ENCODE measurements at regions not wholly inside any gene's neighbourhood (a gene's known extent, or its start where the extent isn't known, plus 50 kb on each side); places are given as distances from the start of the nearest gene placed in this dataset.

DNA sequence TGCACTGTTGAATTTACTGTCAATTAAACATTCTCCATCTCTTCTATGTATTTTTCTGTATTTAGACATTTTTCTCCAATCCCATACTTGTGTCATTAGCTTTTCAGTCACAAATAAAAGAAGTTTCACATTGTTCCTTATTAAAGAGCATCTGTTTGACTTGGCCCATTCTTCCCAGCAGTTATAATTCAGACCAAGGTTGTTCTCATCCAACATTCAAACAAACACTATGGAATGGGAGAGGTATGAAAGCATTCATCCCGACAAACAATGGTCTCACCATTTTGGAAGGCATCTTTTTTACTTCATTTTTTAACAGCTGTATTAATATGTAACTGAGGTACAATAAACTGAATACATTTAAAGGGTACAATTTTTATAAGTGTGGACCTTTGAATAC, 208.8 kb upstream of the MAF start:
- ATAC-seq = no peak
- no peak for TF ChIP-seq CSDC2 (CRISPR knock-in tag; IDR thresholded peaks at IDR 0.05)
- no peak for TF ChIP-seq TCF4 (CRISPR knock-in tag; IDR thresholded peaks at IDR 0.05; ENCODE audit: borderline replicate concordance)
- no peak for TF ChIP-seq ZC3H10 (CRISPR knock-in tag; IDR thresholded peaks at IDR 0.05)
- TF ChIP-seq ZNF565 (CRISPR knock-in tag; conservative IDR thresholded peaks at IDR 0.05; ENCODE audit: low read depth) = no peak
- no peak for TF ChIP-seq RARB (CRISPR knock-in tag; IDR thresholded peaks at IDR 0.05)
- no peak for TF ChIP-seq ISL1 (CRISPR knock-in tag; IDR thresholded peaks at IDR 0.05)
- TF ChIP-seq PPARA (CRISPR knock-in tag; IDR thresholded peaks at IDR 0.05; ENCODE audit: borderline replicate concordance) = no peak
- TF ChIP-seq ESRRG (CRISPR knock-in tag; IDR thresholded peaks at IDR 0.05) = no peak
- no peak for TF ChIP-seq ZFP3 (CRISPR knock-in tag; IDR thresholded peaks at IDR 0.05)
- no peak for TF ChIP-seq CSRNP3 (CRISPR knock-in tag; IDR thresholded peaks at IDR 0.05)
- no peak for TF ChIP-seq ZFP30 (CRISPR knock-in tag; IDR thresholded peaks at IDR 0.05)
- TF ChIP-seq GLIS3 (CRISPR knock-in tag; IDR thresholded peaks at IDR 0.05) = no peak
- TF ChIP-seq ARNTL (CRISPR knock-in tag; IDR thresholded peaks at IDR 0.05; ENCODE audit: borderline replicate concordance, low read depth) = no peak
- no peak for TF ChIP-seq PATZ1 (CRISPR knock-in tag; IDR thresholded peaks at IDR 0.05; ENCODE audit: borderline replicate concordance)
- no peak for TF ChIP-seq BACH2 (CRISPR knock-in tag; IDR thresholded peaks at IDR 0.05; ENCODE audit: borderline replicate concordance)
- no peak for TF ChIP-seq SNAI2 (CRISPR knock-in tag; IDR thresholded peaks at IDR 0.05)
- no peak for TF ChIP-seq OSR1 (CRISPR knock-in tag; IDR thresholded peaks at IDR 0.05)
- TF ChIP-seq TOX (CRISPR knock-in tag; IDR thresholded peaks at IDR 0.05; ENCODE audit: borderline replicate concordance) = no peak

DNA sequence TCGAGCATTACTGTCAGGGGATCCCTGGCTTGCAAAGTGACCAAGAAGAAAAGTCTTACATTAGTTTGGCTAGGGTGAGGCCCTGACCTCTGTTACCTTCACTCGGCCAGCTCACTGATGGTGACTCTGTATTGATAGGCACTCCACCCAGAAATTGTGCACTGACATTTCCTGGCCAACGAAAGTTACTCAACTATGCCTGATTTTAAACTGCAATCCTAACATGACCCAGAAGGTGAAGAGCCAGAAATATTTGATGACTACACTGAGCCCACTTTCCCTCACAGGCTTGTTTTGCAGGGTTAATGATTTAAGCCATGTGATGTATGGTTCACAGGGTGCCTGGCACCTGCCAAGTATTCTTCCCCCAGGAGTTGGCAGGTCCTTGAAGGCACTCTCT, 208.2 kb upstream of the MAF start:
- no peak for ATAC-seq
- TF ChIP-seq GLIS3 (CRISPR knock-in tag; IDR thresholded peaks at IDR 0.05) (no peak), ZNF565 (CRISPR knock-in tag; conservative IDR thresholded peaks at IDR 0.05; ENCODE audit: low read depth) (no peak), ARNTL (CRISPR knock-in tag; IDR thresholded peaks at IDR 0.05; ENCODE audit: borderline replicate concordance, low read depth) (no peak), BACH2 (CRISPR knock-in tag; IDR thresholded peaks at IDR 0.05; ENCODE audit: borderline replicate concordance) (no peak), ISL1 (CRISPR knock-in tag; IDR thresholded peaks at IDR 0.05) (no peak), TCF4 (CRISPR knock-in tag; IDR thresholded peaks at IDR 0.05; ENCODE audit: borderline replicate concordance) (no peak), ZNF8 (CRISPR knock-in tag; IDR thresholded peaks at IDR 0.05) (no peak), CSRNP3 (CRISPR knock-in tag; IDR thresholded peaks at IDR 0.05) (no peak), SNAI2 (CRISPR knock-in tag; IDR thresholded peaks at IDR 0.05) (no peak), PPARA (CRISPR knock-in tag; IDR thresholded peaks at IDR 0.05; ENCODE audit: borderline replicate concordance) (no peak), ZFP30 (CRISPR knock-in tag; IDR thresholded peaks at IDR 0.05) (no peak), RARB (CRISPR knock-in tag; IDR thresholded peaks at IDR 0.05) (no peak), POU6F1 (CRISPR knock-in tag; IDR thresholded peaks at IDR 0.05; ENCODE audit: borderline replicate concordance, low read depth) (no peak)

GRCh38 chr16:79806757-79807156, 206.2 kb upstream of the MAF start:
- no peak for TF ChIP-seq GLIS3 (CRISPR knock-in tag; IDR thresholded peaks at IDR 0.05)
- TF ChIP-seq ZNF70 (CRISPR knock-in tag; IDR thresholded peaks at IDR 0.05) = no peak
- no peak for TF ChIP-seq BACH2 (CRISPR knock-in tag; IDR thresholded peaks at IDR 0.05; ENCODE audit: borderline replicate concordance)
- no peak for TF ChIP-seq PATZ1 (CRISPR knock-in tag; IDR thresholded peaks at IDR 0.05; ENCODE audit: borderline replicate concordance)
- TF ChIP-seq OSR1 (CRISPR knock-in tag; IDR thresholded peaks at IDR 0.05) = no peak
- no peak for TF ChIP-seq POU6F1 (CRISPR knock-in tag; IDR thresholded peaks at IDR 0.05; ENCODE audit: borderline replicate concordance, low read depth)
- no peak for TF ChIP-seq RARB (CRISPR knock-in tag; IDR thresholded peaks at IDR 0.05)
- no peak for TF ChIP-seq ZFP30 (CRISPR knock-in tag; IDR thresholded peaks at IDR 0.05)
- TF ChIP-seq ZNF565 (CRISPR knock-in tag; conservative IDR thresholded peaks at IDR 0.05; ENCODE audit: low read depth) = no peak
- no peak for TF ChIP-seq ZNF8 (CRISPR knock-in tag; IDR thresholded peaks at IDR 0.05)
- no peak for TF ChIP-seq ISL1 (CRISPR knock-in tag; IDR thresholded peaks at IDR 0.05)
- TF ChIP-seq CSDC2 (CRISPR knock-in tag; IDR thresholded peaks at IDR 0.05) = no peak
- no peak for TF ChIP-seq ESRRG (CRISPR knock-in tag; IDR thresholded peaks at IDR 0.05)
- TF ChIP-seq TCF4 (CRISPR knock-in tag; IDR thresholded peaks at IDR 0.05; ENCODE audit: borderline replicate concordance) = no peak
- TF ChIP-seq, protein P1, sequence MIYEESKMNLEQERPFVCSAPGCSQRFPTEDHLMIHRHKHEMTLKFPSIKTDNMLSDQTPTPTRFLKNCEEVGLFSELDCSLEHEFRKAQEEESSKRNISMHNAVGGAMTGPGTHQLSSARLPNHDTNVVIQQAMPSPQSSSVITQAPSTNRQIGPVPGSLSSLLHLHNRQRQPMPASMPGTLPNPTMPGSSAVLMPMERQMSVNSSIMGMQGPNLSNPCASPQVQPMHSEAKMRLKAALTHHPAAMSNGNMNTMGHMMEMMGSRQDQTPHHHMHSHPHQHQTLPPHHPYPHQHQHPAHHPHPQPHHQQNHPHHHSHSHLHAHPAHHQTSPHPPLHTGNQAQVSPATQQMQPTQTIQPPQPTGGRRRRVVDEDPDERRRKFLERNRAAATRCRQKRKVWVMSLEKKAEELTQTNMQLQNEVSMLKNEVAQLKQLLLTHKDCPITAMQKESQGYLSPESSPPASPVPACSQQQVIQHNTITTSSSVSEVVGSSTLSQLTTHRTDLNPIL (CRISPR knock-in tag; IDR thresholded peaks at IDR 0.05; ENCODE audit: low read depth) = no peak
- TF ChIP-seq CSRNP3 (CRISPR knock-in tag; IDR thresholded peaks at IDR 0.05) = no peak
- no peak for ATAC-seq
